ENCODE measurements at regions not wholly inside any gene's neighbourhood (a gene's known extent, or its start where the extent isn't known, plus 50 kb on each side); places are given as distances from the start of the nearest gene placed in this dataset.
A peak's percentile ranks its signal among the peaks of the same experiment; 100 is the strongest.
"Not testable (repeated sequence)": the region's sequence is repeated elsewhere in the genome, so short reads cannot be mapped to it uniquely, and the experiment has no call there.

DNA sequence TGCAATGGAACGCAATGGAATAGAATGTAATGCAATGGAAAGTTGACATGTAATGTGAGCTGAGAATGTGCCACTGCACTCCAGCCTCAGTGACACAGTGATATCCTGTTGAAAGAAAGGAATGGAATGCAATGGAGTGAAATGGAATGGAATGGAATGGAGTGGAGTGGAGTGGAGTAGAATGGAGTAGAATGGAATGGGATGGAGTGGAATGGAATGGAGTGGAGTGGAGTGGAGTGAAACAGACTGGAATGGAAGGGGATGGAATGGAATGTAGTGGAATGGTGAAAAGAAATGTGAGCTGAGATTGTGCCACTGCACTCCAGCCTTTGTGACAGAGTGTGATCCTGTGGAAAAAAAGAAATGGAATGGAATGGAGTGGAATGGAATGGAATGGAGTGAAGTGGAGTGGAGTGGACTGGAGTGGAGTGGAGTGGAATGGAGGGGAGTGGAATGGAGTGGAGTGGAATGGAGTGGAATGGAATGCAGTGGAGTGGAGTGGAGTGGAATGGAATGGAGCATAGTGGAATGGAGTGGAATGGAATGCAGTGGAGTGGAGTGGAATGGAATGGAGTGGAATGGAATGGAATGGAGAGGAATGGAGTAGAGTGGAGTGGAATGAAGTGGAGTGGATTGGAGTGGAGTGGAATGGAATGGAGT is 604.2 kb downstream of the TP53TG3F start:
- POLR2A ChIA-PET: not testable (repeated sequence)
- peaks cover 41 to 50% (median 44%) of the 10 kb centered on the region in 3 donors for H3K9me3 Mint-ChIP-seq

DNA sequence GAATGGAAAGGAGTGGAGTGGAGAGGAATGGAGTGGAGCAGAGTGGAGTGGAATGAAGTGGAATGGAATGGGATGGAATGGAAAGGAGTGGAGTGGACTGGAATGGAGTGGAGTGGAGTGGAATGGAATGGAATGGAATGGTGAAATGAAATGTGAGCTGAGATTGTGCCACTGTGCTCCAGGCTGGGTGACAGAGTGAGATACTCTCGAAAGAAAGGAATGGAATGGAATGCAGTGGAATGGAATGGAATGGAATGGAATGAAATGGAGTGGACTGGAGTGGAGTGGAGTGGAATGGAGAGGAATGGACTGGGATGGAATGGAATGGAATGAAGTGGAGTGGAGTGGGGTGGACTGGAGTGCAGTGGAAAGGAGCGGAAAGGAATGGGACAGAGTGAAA is 605.2 kb downstream of the TP53TG3F start:
- POLR2A ChIA-PET; H3K4me1 ChIP-seq (ENCODE audit: control insufficient read depth in 1 of 2, extremely low read depth in 1 of 2, insufficient read depth in 2 of 2, low read length in 2 of 2); H3K36me3 ChIP-seq (ENCODE audit: control insufficient read depth in 2 of 2, extremely low read depth in 1 of 2, insufficient read depth in 1 of 2, low read length in 1 of 2); H3K4me3 ChIP-seq (ENCODE audit: control insufficient read depth in 1 of 2, extremely low read depth in 1 of 2, low read length in 1 of 2); H3K27me3 Mint-ChIP-seq; H3K27ac Mint-ChIP-seq; H3K27me3 ChIP-seq (replicated peaks in 1 of 2; ENCODE audit: control insufficient read depth in 2 of 2, extremely low read depth in 1 of 2, insufficient read depth in 2 of 2, low read length in 1 of 2); H3K4me1 Mint-ChIP-seq; DNase-seq; H3K36me3 Mint-ChIP-seq; CTCF ChIA-PET; H3K27ac ChIP-seq (ENCODE audit: low read length); H3K9me3 ChIP-seq; H3K4me3 Mint-ChIP-seq: not testable (repeated sequence)
- 74% methylated on average over 2 of the region's 2 CpGs for WGBS (ENCODE audit: insufficient coverage)
- peak in 1 of 4 experiments; percentile 19 for ATAC-seq (replicated peaks in 1 of 4)
- peaks cover 43 to 52% (median 46%) of the 10 kb centered on the region in 3 donors for H3K9me3 Mint-ChIP-seq

More for the DNA sequence above, 604.2 kb downstream of the TP53TG3F start:
- peak in 1 of 4 experiments; percentile 34 for ATAC-seq (replicated peaks in 1 of 4)
- H3K36me3 Mint-ChIP-seq; H3K4me1 Mint-ChIP-seq; H3K9me3 ChIP-seq; CTCF ChIA-PET; DNase-seq; H3K4me1 ChIP-seq (ENCODE audit: control insufficient read depth in 1 of 2, extremely low read depth in 1 of 2, insufficient read depth in 2 of 2, low read length in 2 of 2); H3K27me3 Mint-ChIP-seq; H3K27me3 ChIP-seq (replicated peaks in 1 of 2; ENCODE audit: control insufficient read depth in 2 of 2, extremely low read depth in 1 of 2, insufficient read depth in 2 of 2, low read length in 1 of 2); H3K4me3 Mint-ChIP-seq; H3K4me3 ChIP-seq (ENCODE audit: control insufficient read depth in 1 of 2, extremely low read depth in 1 of 2, low read length in 1 of 2); H3K27ac Mint-ChIP-seq; H3K27ac ChIP-seq (ENCODE audit: low read length); H3K36me3 ChIP-seq (ENCODE audit: control insufficient read depth in 2 of 2, extremely low read depth in 1 of 2, insufficient read depth in 1 of 2, low read length in 1 of 2): not testable (repeated sequence)
- 75% methylated on average over 1 of the region's 1 CpG for WGBS (ENCODE audit: insufficient coverage)

DNA sequence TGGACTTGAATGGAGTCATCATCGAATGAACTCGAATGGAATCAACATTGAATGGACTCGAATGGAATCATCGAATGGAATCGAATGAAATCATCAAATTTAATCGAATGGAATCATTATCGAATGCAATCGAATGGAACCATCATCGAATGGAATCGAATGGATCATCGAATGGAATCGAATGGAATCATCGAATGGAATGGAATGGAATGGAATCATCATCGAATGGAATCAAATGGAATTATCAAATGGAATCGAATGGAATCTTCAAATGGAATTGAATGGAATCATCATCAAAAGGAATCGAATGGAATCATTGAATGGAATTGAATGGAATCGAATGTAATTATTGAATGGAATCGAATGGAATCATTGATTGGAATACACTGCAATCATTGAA is 610.3 kb downstream of the TP53TG3F start:
- H3K27ac Mint-ChIP-seq; H3K36me3 Mint-ChIP-seq; H3K9me3 ChIP-seq; ATAC-seq (replicated peaks in 1 of 4); H3K4me1 Mint-ChIP-seq; CTCF ChIA-PET; H3K27me3 Mint-ChIP-seq; H3K27ac ChIP-seq (ENCODE audit: low read length); H3K4me3 Mint-ChIP-seq; H3K4me3 ChIP-seq (ENCODE audit: control insufficient read depth in 1 of 2, extremely low read depth in 1 of 2, low read length in 1 of 2); H3K36me3 ChIP-seq (ENCODE audit: control insufficient read depth in 2 of 2, extremely low read depth in 1 of 2, insufficient read depth in 1 of 2, low read length in 1 of 2); DNase-seq; H3K4me1 ChIP-seq (ENCODE audit: control insufficient read depth in 1 of 2, extremely low read depth in 1 of 2, insufficient read depth in 2 of 2, low read length in 2 of 2); POLR2A ChIA-PET; H3K27me3 ChIP-seq (replicated peaks in 1 of 2; ENCODE audit: control insufficient read depth in 2 of 2, extremely low read depth in 1 of 2, insufficient read depth in 2 of 2, low read length in 1 of 2): not testable (repeated sequence)
- peaks cover 22 to 28% (median 25%) of the 10 kb centered on the region in 3 donors for H3K9me3 Mint-ChIP-seq
- 87% methylated on average over 18 of the region's 18 CpGs for WGBS (ENCODE audit: insufficient coverage)

DNA sequence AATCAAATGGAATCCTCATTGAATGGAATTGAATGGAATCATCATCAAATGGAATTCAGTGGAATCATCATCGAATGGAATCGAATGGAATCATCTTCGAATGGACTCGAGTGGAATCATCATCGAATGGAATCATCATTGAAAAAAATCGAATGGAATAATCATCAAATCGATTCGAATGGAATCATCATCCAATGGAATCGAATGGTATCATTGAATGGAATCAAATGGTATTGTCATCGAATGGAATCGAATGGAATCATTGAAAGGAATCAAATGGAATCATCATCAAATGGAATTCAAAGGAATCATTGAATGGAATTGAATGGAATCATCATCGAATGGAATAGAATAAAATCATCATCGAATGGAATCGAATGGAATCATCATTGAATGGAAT is 619.3 kb downstream of the TP53TG3F start:
- Histone ChIP-seq H3K4me1 (ENCODE audit: control insufficient read depth in 1 of 2, extremely low read depth in 1 of 2, insufficient read depth in 2 of 2, low read length in 2 of 2) (no peaks in the 10 kb centered on the region), H3K27me3 (replicated peaks in 1 of 2; ENCODE audit: control insufficient read depth in 2 of 2, extremely low read depth in 1 of 2, insufficient read depth in 2 of 2, low read length in 1 of 2) (no peaks in the 10 kb centered on the region), H3K36me3 (ENCODE audit: control insufficient read depth in 2 of 2, extremely low read depth in 1 of 2, insufficient read depth in 1 of 2, low read length in 1 of 2) (no peaks in the 10 kb centered on the region), H3K9me3 (peaks cover 22% of the 10 kb centered on the region), H3K27ac (ENCODE audit: low read length) (no peak overlapping the region), H3K4me3 (ENCODE audit: control insufficient read depth in 1 of 2, extremely low read depth in 1 of 2, low read length in 1 of 2) (no peak overlapping the region)
- no peaks in the 10 kb centered on the region for H3K4me1 Mint-ChIP-seq
- peaks cover 22 to 63% (median 62%) of the 10 kb centered on the region in 3 donors for H3K9me3 Mint-ChIP-seq
- no peak overlapping the region for H3K27ac Mint-ChIP-seq
- 81% methylated on average over 14 of the region's 14 CpGs for whole genome bisulfite sequencing (ENCODE audit: insufficient coverage)
- ATAC-seq (replicated peaks in 1 of 4) (no peak), DNase-seq (peak in 1 of 35 experiments; percentile 36)
- H3K36me3 Mint-ChIP-seq: peaks cover 3% of the 10 kb centered on the region
- CTCF ChIA-PET: no interaction called here
- no peak overlapping the region for H3K4me3 Mint-ChIP-seq
- POLR2A ChIA-PET: no interaction called here
- H3K27me3 Mint-ChIP-seq: no peaks in the 10 kb centered on the region

DNA sequence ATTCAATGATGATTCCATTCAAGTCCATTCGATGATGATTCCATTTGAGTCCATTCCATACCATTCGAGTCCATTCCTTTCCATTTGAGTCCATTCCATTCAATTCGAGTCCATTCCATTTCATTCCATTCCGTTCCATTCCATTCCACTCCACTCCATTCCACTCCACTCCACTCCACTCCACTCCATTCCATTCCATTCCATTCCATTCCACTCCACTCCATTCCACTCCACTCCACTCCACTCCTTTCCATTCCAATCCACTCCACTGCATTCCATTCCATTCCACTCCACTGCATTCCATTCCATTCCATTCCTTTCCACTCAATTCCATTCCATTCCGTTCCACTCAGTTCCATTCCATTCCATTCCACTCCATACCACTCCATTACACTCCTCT is 625.6 kb downstream of the TP53TG3F start:
- H3K4me3 Mint-ChIP-seq; H3K27ac ChIP-seq (ENCODE audit: low read length); H3K36me3 Mint-ChIP-seq; H3K36me3 ChIP-seq (ENCODE audit: control insufficient read depth in 2 of 2, extremely low read depth in 1 of 2, insufficient read depth in 1 of 2, low read length in 1 of 2); H3K27me3 ChIP-seq (replicated peaks in 1 of 2; ENCODE audit: control insufficient read depth in 2 of 2, extremely low read depth in 1 of 2, insufficient read depth in 2 of 2, low read length in 1 of 2); POLR2A ChIA-PET; ATAC-seq (replicated peaks in 1 of 4); H3K4me3 ChIP-seq (ENCODE audit: control insufficient read depth in 1 of 2, extremely low read depth in 1 of 2, low read length in 1 of 2); H3K27me3 Mint-ChIP-seq; H3K4me1 Mint-ChIP-seq; CTCF ChIA-PET; H3K4me1 ChIP-seq (ENCODE audit: control insufficient read depth in 1 of 2, extremely low read depth in 1 of 2, insufficient read depth in 2 of 2, low read length in 2 of 2); H3K27ac Mint-ChIP-seq; DNase-seq: not testable (repeated sequence)
- H3K9me3 Mint-ChIP-seq: peaks cover 32 to 78% (median 72%) of the 10 kb centered on the region in 3 donors
- peaks cover 20% of the 10 kb centered on the region for H3K9me3 ChIP-seq
- 54% methylated on average over 5 of the region's 5 CpGs for WGBS (ENCODE audit: insufficient coverage)

DNA sequence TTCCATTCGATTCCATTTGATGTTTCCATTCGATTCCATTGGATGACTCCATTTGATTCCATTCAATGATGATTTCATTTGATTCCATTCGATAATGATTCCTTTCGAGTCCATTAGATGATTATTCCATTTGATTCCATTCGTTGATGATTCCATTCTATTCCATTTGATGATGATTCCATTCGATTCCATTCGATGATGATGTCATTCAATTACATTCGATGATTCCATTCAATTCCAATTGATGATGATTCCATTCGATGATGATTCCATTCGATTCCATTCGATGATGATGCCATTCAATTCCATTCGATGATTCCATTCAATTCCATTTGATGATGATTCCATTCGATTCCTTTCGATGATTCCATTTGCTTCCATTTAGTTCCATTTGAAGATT is 635.6 kb downstream of the TP53TG3F start:
- H3K4me3 Mint-ChIP-seq; H3K4me3 ChIP-seq (ENCODE audit: control insufficient read depth in 1 of 2, extremely low read depth in 1 of 2, low read length in 1 of 2); DNase-seq; H3K36me3 ChIP-seq (ENCODE audit: control insufficient read depth in 2 of 2, extremely low read depth in 1 of 2, insufficient read depth in 1 of 2, low read length in 1 of 2); POLR2A ChIA-PET; CTCF ChIA-PET; H3K27ac Mint-ChIP-seq; H3K27me3 Mint-ChIP-seq; H3K4me1 ChIP-seq (ENCODE audit: control insufficient read depth in 1 of 2, extremely low read depth in 1 of 2, insufficient read depth in 2 of 2, low read length in 2 of 2); H3K27ac ChIP-seq (ENCODE audit: low read length); ATAC-seq (replicated peaks in 1 of 4); H3K4me1 Mint-ChIP-seq; H3K27me3 ChIP-seq (replicated peaks in 1 of 2; ENCODE audit: control insufficient read depth in 2 of 2, extremely low read depth in 1 of 2, insufficient read depth in 2 of 2, low read length in 1 of 2): not testable (repeated sequence)
- WGBS (ENCODE audit: insufficient coverage): 84% methylated on average over 14 of the region's 14 CpGs
- peaks cover 52 to 79% (median 77%) of the 10 kb centered on the region in 3 donors for H3K9me3 Mint-ChIP-seq
- H3K36me3 Mint-ChIP-seq: peaks cover 11% of the 10 kb centered on the region
- peaks cover 37% of the 10 kb centered on the region for H3K9me3 ChIP-seq

DNA sequence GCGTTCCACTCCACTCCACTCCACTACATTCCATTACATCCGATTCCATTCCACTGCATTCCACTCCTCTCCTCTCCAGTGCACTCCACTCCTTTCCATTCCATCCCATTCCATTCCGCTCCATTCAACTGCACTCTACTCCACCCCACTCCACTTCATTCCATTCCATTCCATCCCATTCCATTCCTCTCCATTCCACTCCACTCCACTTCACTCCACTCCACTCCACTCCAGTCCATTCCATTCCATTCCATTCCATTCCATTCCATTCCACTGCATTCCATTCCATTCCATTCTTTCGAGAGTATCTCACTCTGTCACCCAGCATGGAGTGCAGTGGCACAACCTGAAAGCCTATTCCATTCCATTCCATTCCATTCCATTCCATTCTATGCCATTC is 637.5 kb downstream of the TP53TG3F start:
- H3K4me1 ChIP-seq (ENCODE audit: control insufficient read depth in 1 of 2, extremely low read depth in 1 of 2, insufficient read depth in 2 of 2, low read length in 2 of 2); H3K27me3 Mint-ChIP-seq; DNase-seq; H3K36me3 Mint-ChIP-seq; H3K36me3 ChIP-seq (ENCODE audit: control insufficient read depth in 2 of 2, extremely low read depth in 1 of 2, insufficient read depth in 1 of 2, low read length in 1 of 2); H3K27ac ChIP-seq (ENCODE audit: low read length); H3K4me1 Mint-ChIP-seq; H3K27ac Mint-ChIP-seq; CTCF ChIA-PET; H3K4me3 Mint-ChIP-seq; ATAC-seq (replicated peaks in 1 of 4); H3K27me3 ChIP-seq (replicated peaks in 1 of 2; ENCODE audit: control insufficient read depth in 2 of 2, extremely low read depth in 1 of 2, insufficient read depth in 2 of 2, low read length in 1 of 2); POLR2A ChIA-PET; H3K4me3 ChIP-seq (ENCODE audit: control insufficient read depth in 1 of 2, extremely low read depth in 1 of 2, low read length in 1 of 2): not testable (repeated sequence)
- H3K9me3 Mint-ChIP-seq: peaks cover 53 to 61% (median 60%) of the 10 kb centered on the region in 3 donors
- WGBS (ENCODE audit: insufficient coverage): 80% methylated on average over 4 of the region's 4 CpGs
- peaks cover 21% of the 10 kb centered on the region for H3K9me3 ChIP-seq

Measured in T-cell (primary cell).